H1 (cell line): ENCODE measurements at regions not wholly inside any gene's neighbourhood (a gene's known extent, or its start where the extent isn't known, plus 50 kb on each side); places are given as distances from the start of the nearest gene placed in this dataset.
A peak's percentile ranks its signal among the peaks of the same experiment; 100 is the strongest.
"Not testable (repeated sequence)": the region's sequence is repeated elsewhere in the genome, so short reads cannot be mapped to it uniquely, and the experiment has no call there.

Source experiments
- CTCF ChIA-PET: fragments of 300-600 bp; sonication (Branson Sonifier 250); formaldehyde crosslinking; loops from one replicate; lab custom pipeline; 2021; ENCODE audit not compliant: partially characterized antibody; lab: Charles Lee
- POLR2A ChIA-PET: fragments of 300-600 bp; sonication (Branson Sonifier 250); formaldehyde crosslinking; loops from one replicate; lab custom pipeline; 2021; ENCODE audit warnings: inconsistent platforms; ENCODE audit not compliant: partially characterized antibody; lab: Charles Lee
- DNase-seq, 2 experiments: peaks; one replicate each; pipeline versions ENCODE4 v3.0.0 to v3.0.0-alpha.2; 2010 to 2022; ENCODE audit warnings: low spot score in 2 of 2, low read depth in 1 of 2, mixed read lengths in 1 of 2
- FAIRE-seq: peaks from 2 replicates; lab custom pipeline; 2011; peaks lifted over from hg19 to GRCh38; lab: Jason Lieb, UNC
- H2AFZ ChIP-seq: 2 replicates; pipeline ENCODE4 v1.8.1; 2012; ENCODE audit warnings: low read length, inconsistent platforms
- H2AK5ac ChIP-seq: 2 replicates; pipeline ENCODE4 v1.6.1; 2013; ENCODE audit warnings: low read depth, low read length
- H2BK120ac ChIP-seq: replicated peaks from 2 replicates; pipeline ENCODE3; 2013; ENCODE audit warnings: low read depth, low read length, inconsistent platforms
- H2BK12ac ChIP-seq: 2 replicates; pipeline ENCODE4 v1.6.1; 2013; ENCODE audit warnings: low read depth, low read length
- H2BK15ac ChIP-seq: 2 replicates; pipeline ENCODE4 v1.6.1; 2013; ENCODE audit warnings: low read length
- H2BK20ac ChIP-seq: 2 replicates; pipeline ENCODE4 v1.6.1; 2013; ENCODE audit warnings: low read length
- H2BK5ac ChIP-seq: 2 replicates; pipeline ENCODE4 v1.6.1; 2013; ENCODE audit warnings: low read depth, low read length
- H3K14ac ChIP-seq: 2 replicates; pipeline ENCODE4 v1.6.1; 2013; ENCODE audit warnings: inconsistent platforms; ENCODE audit not compliant: insufficient read length
- H3K18ac ChIP-seq: 2 replicates; pipeline ENCODE4 v1.6.1; 2013; ENCODE audit warnings: low read length; ENCODE audit errors: extremely low read depth
- H3K23ac ChIP-seq: 2 replicates; pipeline ENCODE4 v1.6.1; 2013; ENCODE audit warnings: inconsistent platforms; ENCODE audit not compliant: insufficient read length
- H3K23me2 ChIP-seq: 2 replicates; pipeline ENCODE4 v1.6.1; 2013; ENCODE audit warnings: low read depth, low read length
- H3K27ac ChIP-seq: 2 replicates; pipeline ENCODE4 v1.6.1; 2011; ENCODE audit warnings: low read depth, low read length, inconsistent platforms
- H3K27me3 ChIP-seq, 4 experiments: replicated peaks in 1 of 4; 1 replicate in 1 of 4; 2 replicates in 3 of 4; pipeline versions ENCODE4 v1.6.1 to v1.8.1; 2011 to 2013; ENCODE audit warnings: low read length in 3 of 4, mild to moderate bottlenecking in 3 of 4, inconsistent platforms in 2 of 4, mixed read lengths in 2 of 4, moderate library complexity in 1 of 4; ENCODE audit not compliant: control insufficient read depth in 3 of 4, insufficient read depth in 3 of 4; ENCODE audit errors: extremely low read depth in 1 of 4
- H3K36me3 ChIP-seq, 4 experiments: 2 replicates each; pipeline versions ENCODE4 v1.6.1 to v1.8.1; 2011 to 2013; ENCODE audit warnings: mild to moderate bottlenecking in 4 of 4, low read length in 3 of 4, moderate library complexity in 2 of 4, control low read depth in 1 of 4, inconsistent platforms in 1 of 4; ENCODE audit not compliant: insufficient read depth in 4 of 4, control insufficient read depth in 2 of 4
- H3K4ac ChIP-seq: replicated peaks from 2 replicates; pipeline ENCODE3; 2013; ENCODE audit warnings: low read length, low read depth, mixed read lengths, inconsistent platforms; ENCODE audit not compliant: insufficient read length
- H3K4me1 ChIP-seq, 4 experiments: replicated peaks in 1 of 4; 1 replicate in 1 of 4; 2 replicates in 3 of 4; pipeline versions ENCODE4 v1.6.1 to v1.8.1; 2011 to 2013; ENCODE audit warnings: low read length in 3 of 4, inconsistent platforms in 2 of 4, mixed read lengths in 1 of 4; ENCODE audit not compliant: insufficient read depth in 4 of 4, control insufficient read depth in 3 of 4
- H3K4me2 ChIP-seq, 2 experiments: 2 replicates each; pipeline versions ENCODE4 v1.6.1 to v1.8.1; 2011 to 2013; ENCODE audit warnings: low read depth in 2 of 2, low read length in 2 of 2, control low read depth in 1 of 2, inconsistent platforms in 1 of 2, mild to moderate bottlenecking in 1 of 2; ENCODE audit not compliant: insufficient read depth in 1 of 2
- H3K4me3 ChIP-seq, 4 experiments: fragments of 200-600, 300-600 bp in 1 of 4; sonication (generic), shearing (Covaris generic), sonication (Bioruptor Twin) in 1 of 4; 2 replicates each; pipeline versions ENCODE4 v1.5.1 to v1.8.1; 2011 to 2016; ENCODE audit warnings: low read length in 4 of 4, low read depth in 3 of 4, control low read depth in 2 of 4, inconsistent platforms in 2 of 4, mild to moderate bottlenecking in 2 of 4, mixed read lengths in 1 of 4, moderate library complexity in 1 of 4; ENCODE audit not compliant: insufficient read depth in 2 of 4; ENCODE audit errors: extremely low read depth in 1 of 4
- H3K56ac ChIP-seq: replicated peaks from 2 replicates; pipeline ENCODE3; 2013; ENCODE audit warnings: low read depth, mild to moderate bottlenecking, mixed read lengths, low read length, inconsistent platforms; ENCODE audit not compliant: insufficient read length
- H3K79me1 ChIP-seq: 2 replicates; pipeline ENCODE4 v1.6.1; 2013; ENCODE audit warnings: low read depth, low read length, control low read depth
- H3K79me2 ChIP-seq, 2 experiments: 2 replicates each; pipeline versions ENCODE4 v1.6.1 to v1.8.1; 2012 to 2013; ENCODE audit warnings: low read length in 2 of 2, mild to moderate bottlenecking in 2 of 2, inconsistent platforms in 1 of 2; ENCODE audit not compliant: insufficient read depth in 2 of 2, control insufficient read depth in 1 of 2
- H3K9ac ChIP-seq, 4 experiments: replicated peaks in 1 of 4; 1 replicate in 1 of 4; 2 replicates in 3 of 4; pipeline versions ENCODE4 v1.6.1 to v1.8.1; 2011 to 2013; ENCODE audit warnings: low read depth in 3 of 4, low read length in 3 of 4, control low read depth in 2 of 4, mild to moderate bottlenecking in 2 of 4, moderate library complexity in 2 of 4, inconsistent platforms in 1 of 4; ENCODE audit errors: extremely low read depth in 1 of 4
- H3K9me3 ChIP-seq, 2 experiments: 2 replicates each; pipeline versions ENCODE4 v1.6.1 to v1.8.1; 2012 to 2013; ENCODE audit warnings: mild to moderate bottlenecking in 2 of 2, moderate library complexity in 2 of 2, control low read depth in 1 of 2, inconsistent platforms in 1 of 2, low read depth in 1 of 2, low read length in 1 of 2, mixed read lengths in 1 of 2; ENCODE audit not compliant: insufficient read depth in 2 of 2
- H4K20me1 ChIP-seq, 2 experiments: replicated peaks in 1 of 2; 2 replicates each; pipeline versions ENCODE3 to v1.8.1; 2011 to 2013; ENCODE audit warnings: inconsistent platforms in 2 of 2, low read length in 2 of 2, mild to moderate bottlenecking in 1 of 2; ENCODE audit not compliant: insufficient read depth in 2 of 2, control insufficient read depth in 1 of 2
- H4K5ac ChIP-seq: 2 replicates; pipeline ENCODE4 v1.6.1; 2013; ENCODE audit warnings: low read length, low read depth, mixed read lengths, inconsistent platforms; ENCODE audit not compliant: insufficient read length
- H4K8ac ChIP-seq: 2 replicates; pipeline ENCODE4 v1.8.0; 2013; ENCODE audit warnings: mild to moderate bottlenecking, moderate library complexity, low read length, inconsistent platforms; ENCODE audit not compliant: insufficient read depth; ENCODE audit errors: extremely low read depth
- H4K91ac ChIP-seq: replicated peaks from 2 replicates; pipeline ENCODE3; 2013; ENCODE audit warnings: low read length, mixed read lengths, inconsistent platforms; ENCODE audit not compliant: insufficient read length
- KDM1A ChIP-seq: fragments of 200-600, 300-600 bp; sonication (generic); IDR thresholded peaks from 2 replicates; pipeline ENCODE4 v1.7.1; 2016; ENCODE audit warnings: mild to moderate bottlenecking, low read length, borderline replicate concordance
- TEAD4 ChIP-seq: IDR thresholded peaks from 2 replicates; pipeline ENCODE4 v1.6.1; 2012; ENCODE audit warnings: low read depth, low read length, inconsistent platforms, mixed read lengths
- WGBS, 2 experiments: shearing (Covaris generic) in 1 of 2; methylation state at CpG; one replicate each; pipeline versions ENCODE4 v1.1.6 to v1.1.7; 2013 to 2015; ENCODE audit warnings: low lambda C conversion rate in 2 of 2, mixed read lengths in 2 of 2, inconsistent platforms in 1 of 2, low coverage in 1 of 2, missing lambda C conversion rate in 1 of 2; ENCODE audit not compliant: insufficient replicate concordance in 2 of 2, insufficient coverage in 1 of 2, insufficient read length in 1 of 2; ENCODE audit errors: extremely low coverage in 1 of 2, missing lambda C conversion rate in 1 of 2; 5-methylcytosine and 5-hydroxymethylcytosine counted together

DNA sequence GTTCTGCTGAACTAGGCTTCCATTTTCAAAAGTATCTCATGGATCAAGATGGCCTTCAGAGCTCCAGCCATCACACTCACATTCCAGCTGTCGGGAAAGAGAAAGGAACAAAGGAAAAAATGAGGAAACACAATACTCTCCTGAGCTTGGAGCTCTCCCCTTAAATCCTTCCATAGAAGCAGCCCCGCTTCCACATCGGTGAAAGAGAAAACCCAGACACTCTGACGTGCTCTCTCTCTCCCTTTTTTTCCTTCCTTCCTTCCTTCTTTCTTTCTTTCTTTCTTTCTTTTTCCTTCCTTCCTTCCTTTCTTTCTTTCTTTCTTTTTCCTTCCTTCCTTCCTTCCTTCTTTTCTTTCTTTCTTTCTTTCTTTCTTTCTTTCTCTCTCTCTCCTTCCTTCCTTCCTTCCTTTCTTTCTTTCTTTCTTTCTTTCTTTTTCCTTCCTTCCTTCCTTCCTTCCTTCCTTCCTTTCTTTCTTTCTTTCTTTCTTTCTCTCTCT is 115.3 kb downstream of the TFAP2C start:
- CTCF ChIA-PET: not testable (repeated sequence)

More for the DNA sequence above, 115.3 kb downstream of the TFAP2C start:
- H2BK12ac ChIP-seq, POLR2A ChIA-PET, H2AK5ac ChIP-seq, H4K8ac ChIP-seq, H3K18ac ChIP-seq, H3K9me3 ChIP-seq, H2BK120ac ChIP-seq, H3K14ac ChIP-seq, H3K56ac ChIP-seq, H4K91ac ChIP-seq, H3K79me2 ChIP-seq, H3K4ac ChIP-seq, H3K23ac ChIP-seq, H4K20me1 ChIP-seq, H3K27ac ChIP-seq, H2BK20ac ChIP-seq, DNase-seq, H4K5ac ChIP-seq, FAIRE-seq, H3K9ac ChIP-seq, H3K79me1 ChIP-seq, H2BK15ac ChIP-seq, H3K23me2 ChIP-seq, H3K4me3 ChIP-seq, H2BK5ac ChIP-seq, H3K36me3 ChIP-seq, H3K4me2 ChIP-seq, H2AFZ ChIP-seq: not testable (repeated sequence)
- Histone ChIP-seq H3K27me3 (peaks cover 3 to 21% (median 8%) of the 10 kb centered on the region in 4 experiments; a peak in 5 of 7 replicates), H3K4me1 (peaks cover 0 to 12% (median 5%) of the 10 kb centered on the region in 4 experiments; a peak in 3 of 7 replicates)
- TF ChIP-seq KDM1A: peak; percentile 83
- 0 out of 2 replicates have a peak, but pooled peaks have one; percentile 34 for TF ChIP-seq TEAD4
- WGBS, 2 experiments: 94% methylated on average over 4 of the region's 4 CpGs; no CpG with 5 or more reads in 1 of the 2 experiments
